GM23338 (cell line): ENCODE measurements at regions not wholly inside any gene's neighbourhood (a gene's known extent, or its start where the extent isn't known, plus 50 kb on each side); places are given as distances from the start of the nearest gene placed in this dataset.

Experiments
- ATAC-seq: fragments of 200-7000 bp; cut with Tn5 transposase; 3 replicates; pipeline ENCODE4 v1.9.1; 2020
- DNase-seq: peaks from one replicate; pipeline ENCODE4 v3.0.0-alpha.2; 2015; ENCODE audit warnings: low spot score
- H2AFZ ChIP-seq: fragments of 200-600 bp; sonication (generic); 2 replicates; pipeline ENCODE4 v1.8.0; 2016; ENCODE audit warnings: antibody characterized with exemption, mild to moderate bottlenecking, moderate library complexity
- H3F3A ChIP-seq: fragments of 200-600 bp; sonication (generic); replicated peaks from 2 replicates; pipeline ENCODE4 v1.8.0; 2017; ENCODE audit warnings: antibody characterized with exemption, mixed run types, low read depth
- H3K27ac ChIP-seq: fragments of 200-600 bp; sonication (generic); 2 replicates; pipeline ENCODE4 v1.6.1; 2016; ENCODE audit warnings: low read depth
- H3K27me3 ChIP-seq: fragments of 200-600 bp; sonication (generic); 2 replicates; pipeline ENCODE4 v1.8.0; 2016; ENCODE audit warnings: mild to moderate bottlenecking, mixed run types, moderate library complexity; ENCODE audit not compliant: insufficient read depth
- H3K36me3 ChIP-seq: fragments of 200-600 bp; sonication (generic); 2 replicates; pipeline ENCODE4 v1.8.0; 2016; ENCODE audit warnings: mild to moderate bottlenecking; ENCODE audit not compliant: insufficient read depth
- H3K4me1 ChIP-seq: fragments of 200-600 bp; sonication (generic); 2 replicates; pipeline ENCODE4 v1.8.0; 2016; ENCODE audit warnings: mild to moderate bottlenecking, moderate library complexity; ENCODE audit not compliant: insufficient read depth
- H3K4me2 ChIP-seq: fragments of 200-600 bp; sonication (generic); 2 replicates; pipeline ENCODE4 v1.7.1; 2017; ENCODE audit warnings: mixed run types
- H3K4me3 ChIP-seq: fragments of 200-600 bp; sonication (generic); 2 replicates; pipeline ENCODE4 v1.6.1; 2016; ENCODE audit warnings: mixed run types
- H3K79me2 ChIP-seq: fragments of 200-600 bp; sonication (generic); replicated peaks from 2 replicates; pipeline ENCODE4 v1.8.0; 2017; ENCODE audit warnings: mild to moderate bottlenecking; ENCODE audit not compliant: insufficient read depth
- H3K9me2 ChIP-seq: fragments of 200-600 bp; sonication (generic); 2 replicates; pipeline ENCODE4 v1.8.0; 2017; ENCODE audit not compliant: insufficient read depth
- H4K20me1 ChIP-seq: fragments of 200-600 bp; sonication (generic); replicated peaks from 2 replicates; pipeline ENCODE4 v1.8.0; 2017; ENCODE audit warnings: mild to moderate bottlenecking; ENCODE audit not compliant: insufficient read depth
- H3K27ac Mint-ChIP-seq: 2 replicates; pipeline ENCODE4 v1.8.0; 2020; ENCODE audit warnings: inconsistent platforms, mild to moderate bottlenecking, moderate library complexity, mixed read lengths
- H3K27me3 Mint-ChIP-seq: 3 replicates; pipeline ENCODE4 v1.8.0; 2022; ENCODE audit warnings: low read depth, mild to moderate bottlenecking, moderate library complexity, mixed read lengths, inconsistent platforms; ENCODE audit not compliant: insufficient read depth, poor library complexity
- H3K36me3 Mint-ChIP-seq: 3 replicates; pipeline ENCODE4 v1.8.0; 2021; ENCODE audit warnings: low read depth, mild to moderate bottlenecking, inconsistent platforms, moderate library complexity, mixed read lengths
- H3K4me1 Mint-ChIP-seq: 3 replicates; pipeline ENCODE4 v1.8.0; 2020; ENCODE audit warnings: mild to moderate bottlenecking, inconsistent platforms, mixed read lengths
- H3K4me3 Mint-ChIP-seq: 3 replicates; pipeline ENCODE4 v1.8.0; 2021; ENCODE audit warnings: moderate library complexity, mild to moderate bottlenecking, inconsistent platforms, mixed read lengths
- H3K9me3 Mint-ChIP-seq: 3 replicates; pipeline ENCODE4 v1.8.0; 2020; ENCODE audit warnings: moderate library complexity, mild to moderate bottlenecking, inconsistent platforms, mixed read lengths
- EZH2 ChIP-seq: fragments of 200-600 bp; sonication (generic); IDR thresholded peaks from one replicate; pipeline ENCODE4 v1.8.0; 2017; ENCODE audit warnings: antibody characterized with exemption, mild to moderate bottlenecking, low read depth; ENCODE audit not compliant: unreplicated experiment
- NANOG ChIP-seq: IDR thresholded peaks from 2 replicates; pipeline ENCODE4 v1.6.1; 2016; ENCODE audit warnings: antibody characterized with exemption, borderline replicate concordance
- POLR2AphosphoS5 ChIP-seq: IDR thresholded peaks from 2 replicates; pipeline ENCODE4 v1.6.1; 2016; ENCODE audit warnings: antibody characterized with exemption, low read depth
- STAT1 ChIP-seq: IDR thresholded peaks from one replicate; pipeline ENCODE4 v1.6.1; 2016; ENCODE audit warnings: antibody characterized with exemption; ENCODE audit not compliant: unreplicated experiment
- ZNF114 ChIP-seq: fragments of 250-450 bp; sonication (Bioruptor Pico); IDR thresholded peaks from 2 replicates; pipeline ENCODE4 v1.5.0; 2020; ENCODE audit warnings: mild to moderate bottlenecking, moderate library complexity
- ZNF462 ChIP-seq: fragments of 250-450 bp; sonication (Bioruptor Pico); IDR thresholded peaks from 2 replicates; pipeline ENCODE4 v1.5.0; 2020; ENCODE audit warnings: mild to moderate bottlenecking, moderate library complexity
- TF ChIP-seq, protein P1 (sequence below): IDR thresholded peaks from 2 replicates; pipeline ENCODE4 v1.6.1; 2016; ENCODE audit warnings: antibody characterized with exemption

DNA sequence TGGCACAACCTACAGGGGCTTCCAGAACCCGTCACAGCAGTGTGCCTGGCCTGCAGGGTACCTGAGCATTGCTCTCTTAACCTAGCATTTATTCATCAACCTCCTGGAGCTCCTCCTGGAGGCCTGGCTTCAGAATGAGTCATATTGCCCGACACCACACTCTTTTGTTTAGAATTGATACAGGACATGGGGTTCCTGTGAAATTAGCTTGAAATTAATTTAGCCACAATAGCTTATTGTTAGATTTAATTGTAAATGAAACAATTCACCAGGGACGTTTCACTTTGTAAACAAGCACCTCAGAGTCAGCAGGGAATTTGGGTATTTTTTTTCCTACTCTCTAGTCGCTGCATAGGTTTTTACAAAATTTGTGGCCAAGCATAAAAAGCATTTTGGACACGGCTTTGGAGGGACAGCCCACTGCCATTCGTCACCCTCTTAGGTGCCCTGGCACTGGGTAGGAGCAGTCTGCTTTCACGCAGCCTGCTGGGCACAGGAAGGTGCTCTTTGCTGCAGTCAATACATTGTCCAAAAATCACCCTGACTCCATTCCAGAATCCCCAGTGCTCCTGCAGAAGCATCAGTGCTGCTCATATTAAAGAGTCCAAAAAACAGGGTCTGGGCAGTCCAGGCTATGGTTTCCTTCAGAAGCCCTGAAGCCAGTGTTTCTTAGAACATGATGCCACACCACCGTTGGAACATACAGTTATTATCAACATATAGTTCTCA lies 60.8 kb upstream of the MEF2A start (continued):
- no peak for TF ChIP-seq ZNF462 (CRISPR knock-in tag)
- TF ChIP-seq, protein P1, sequence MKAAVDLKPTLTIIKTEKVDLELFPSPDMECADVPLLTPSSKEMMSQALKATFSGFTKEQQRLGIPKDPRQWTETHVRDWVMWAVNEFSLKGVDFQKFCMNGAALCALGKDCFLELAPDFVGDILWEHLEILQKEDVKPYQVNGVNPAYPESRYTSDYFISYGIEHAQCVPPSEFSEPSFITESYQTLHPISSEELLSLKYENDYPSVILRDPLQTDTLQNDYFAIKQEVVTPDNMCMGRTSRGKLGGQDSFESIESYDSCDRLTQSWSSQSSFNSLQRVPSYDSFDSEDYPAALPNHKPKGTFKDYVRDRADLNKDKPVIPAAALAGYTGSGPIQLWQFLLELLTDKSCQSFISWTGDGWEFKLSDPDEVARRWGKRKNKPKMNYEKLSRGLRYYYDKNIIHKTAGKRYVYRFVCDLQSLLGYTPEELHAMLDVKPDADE: no peak

DNA sequence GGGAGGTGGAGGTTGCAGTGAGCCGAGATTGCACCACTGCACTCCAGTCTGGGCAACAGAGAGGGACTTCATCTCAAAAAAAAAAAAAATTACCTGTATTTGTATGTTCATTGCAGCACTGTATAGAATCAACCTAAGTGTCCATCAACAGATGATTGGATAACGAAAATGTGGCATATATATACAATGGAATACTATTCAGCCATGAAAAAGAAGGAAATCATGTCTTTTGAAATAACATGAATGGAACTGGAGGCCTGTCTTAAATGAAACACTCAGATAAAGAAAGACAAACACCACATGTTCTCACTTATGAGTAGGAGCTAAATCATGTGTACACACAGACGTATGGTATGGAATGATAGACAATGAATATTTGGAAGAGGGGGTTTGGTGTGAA lies 59.4 kb upstream of the MEF2A start:
- Mint-ChIP-seq H3K4me1 (peaks cover 3% of the 10 kb centered on the region; the same call in 1 of the 3 replicates), H3K27me3 (peaks cover under 1% of the 10 kb centered on the region), H3K9me3 (no peaks in the 10 kb centered on the region), H3K27ac (no peak overlapping the region), H3K4me3 (no peak overlapping the region), H3K36me3 (no peaks in the 10 kb centered on the region)
- H3K4me3 ChIP-seq: no peak overlapping the region
- H3K4me1 ChIP-seq: no peaks in the 10 kb centered on the region
- no peaks in the 10 kb centered on the region for H3K79me2 ChIP-seq
- DNase-seq (no peak), ATAC-seq (no peak)
- H3K9me2 ChIP-seq: peaks cover 5% of the 10 kb centered on the region; the same call in 1 of the 2 replicates
- no peak overlapping the region for H2AFZ ChIP-seq
- H3K36me3 ChIP-seq: no peaks in the 10 kb centered on the region
- no peak overlapping the region for H3K27ac ChIP-seq
- no peaks in the 10 kb centered on the region for H4K20me1 ChIP-seq
- no peaks in the 10 kb centered on the region for H3F3A ChIP-seq
- H3K4me2 ChIP-seq: no peak overlapping the region
- no peaks in the 10 kb centered on the region for H3K27me3 ChIP-seq
- no peak for TF ChIP-seq ZNF462 (CRISPR knock-in tag)
- no peak for TF ChIP-seq STAT1
- TF ChIP-seq POLR2AphosphoS5: no peak
- TF ChIP-seq NANOG: no peak
- no peak for TF ChIP-seq EZH2
- no peak for TF ChIP-seq ZNF114 (CRISPR knock-in tag)
